ENCODE measurements at regions not wholly inside any gene's neighbourhood (a gene's known extent, or its start where the extent isn't known, plus 50 kb on each side); places are given as distances from the start of the nearest gene placed in this dataset.
"Not testable (repeated sequence)": the region's sequence is repeated elsewhere in the genome, so short reads cannot be mapped to it uniquely, and the experiment has no call there.

DNA sequence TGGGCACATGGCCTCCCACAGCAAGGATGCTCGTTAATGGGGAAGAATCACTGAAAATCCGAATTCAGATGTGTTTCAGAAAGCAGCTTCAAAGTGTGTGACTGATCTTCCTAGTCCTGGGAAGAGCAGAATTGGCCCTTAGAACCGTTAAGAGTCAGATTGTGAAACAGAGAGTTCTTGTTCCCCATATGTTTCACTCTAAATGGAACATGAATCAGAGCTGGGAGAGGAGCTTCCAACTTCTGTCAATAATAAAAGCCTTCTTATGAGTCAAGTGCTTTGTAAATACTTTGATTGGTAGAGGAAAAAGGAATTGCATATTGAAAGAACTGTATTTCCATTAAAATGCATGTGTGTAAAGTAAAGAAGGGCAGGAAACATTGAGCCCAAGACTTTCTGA lies 256.1 kb upstream of the PLGLB1 start:
- H4K20me1 ChIP-seq (ENCODE audit: insufficient read depth, low read length); H3K4me1 ChIP-seq (ENCODE audit: insufficient read depth, low read length); H3K27ac ChIP-seq (ENCODE audit: extremely low read length, insufficient read depth, low read length); H3K4me3 ChIP-seq (replicated peaks in 1 of 3; ENCODE audit: insufficient read depth in 1 of 3, low read depth in 2 of 3, low read length in 3 of 3); H3K79me2 ChIP-seq (ENCODE audit: insufficient read depth, low read length); POLR2A ChIA-PET; H3K9ac ChIP-seq (ENCODE audit: insufficient read depth, low read depth, low read length); in situ Hi-C loops (cut with HindIII; ENCODE audit: extremely low pct_ligation_motif_present, low pct_unique_long_range_greater_than_20kb); BruUV-seq (replicated peaks); H3K27me3 ChIP-seq (ENCODE audit: control insufficient read depth in 1 of 2, insufficient read depth in 2 of 2, low read length in 2 of 2); H2AFZ ChIP-seq (ENCODE audit: low read length); ATAC-seq; H3K9me3 ChIP-seq (ENCODE audit: low read length); H3K4me2 ChIP-seq (ENCODE audit: low read depth, low read length); H3K36me3 ChIP-seq (replicated peaks in 1 of 2; ENCODE audit: control insufficient read depth in 1 of 2, insufficient read depth in 2 of 2, low read length in 2 of 2); CTCF ChIA-PET (ENCODE audit: low intra/inter-chr PET ratio, low total read pairs); FAIRE-seq; DNase-seq (ENCODE audit: low spot score); intact Hi-C loops (cut with micrococcal nuclease; ENCODE audit: unreplicated experiment): not testable (repeated sequence)
- no CpG with 5 or more reads among the region's 3 CpGs for WGBS (ENCODE audit: low lambda C conversion rate)

DNA sequence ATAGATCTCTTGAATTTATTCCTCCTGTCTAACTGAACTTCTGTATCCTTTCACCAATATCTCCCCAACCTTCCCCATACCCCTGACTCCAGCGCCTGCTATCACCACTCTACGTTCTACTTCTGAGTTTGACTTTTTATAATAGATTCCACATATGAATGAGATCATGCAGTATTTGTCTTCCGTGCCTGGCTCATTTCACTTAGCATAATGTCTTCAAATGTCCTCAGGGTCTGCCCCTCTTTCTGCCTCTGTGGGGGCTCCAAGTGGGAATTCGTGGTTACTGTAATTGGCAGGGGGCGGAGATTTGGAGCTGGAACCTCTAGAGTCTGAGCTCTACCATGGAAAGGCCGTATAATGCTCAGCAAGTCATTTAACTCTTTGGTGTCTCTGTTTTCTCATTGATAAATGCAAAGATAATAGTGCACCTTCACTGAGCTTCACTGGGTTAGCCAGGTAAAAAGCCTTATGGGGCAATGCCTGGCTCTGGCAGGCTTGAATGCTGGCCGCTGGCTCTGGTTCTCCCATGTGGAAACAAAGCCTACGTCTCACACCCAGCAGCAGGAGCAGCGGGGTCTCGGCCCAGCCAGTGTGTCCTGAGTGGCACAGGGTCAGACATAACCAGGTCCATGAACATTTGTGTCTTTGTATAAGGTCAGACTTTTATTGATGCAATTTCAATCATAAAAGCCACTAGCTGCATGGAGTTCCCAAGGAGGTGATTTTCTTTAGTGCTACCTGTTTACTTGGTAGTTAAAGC lies 259.1 kb upstream of the PLGLB1 start:
- BruUV-seq (replicated peaks); DNase-seq (ENCODE audit: low spot score); CTCF ChIA-PET (ENCODE audit: low intra/inter-chr PET ratio, low total read pairs); POLR2A ChIA-PET; H4K20me1 ChIP-seq (ENCODE audit: insufficient read depth, low read length); ATAC-seq; H3K9ac ChIP-seq (ENCODE audit: insufficient read depth, low read depth, low read length); H3K4me1 ChIP-seq (ENCODE audit: insufficient read depth, low read length); intact Hi-C loops (cut with micrococcal nuclease; ENCODE audit: unreplicated experiment); H3K4me2 ChIP-seq (ENCODE audit: low read depth, low read length); H3K27me3 ChIP-seq (ENCODE audit: control insufficient read depth in 1 of 2, insufficient read depth in 2 of 2, low read length in 2 of 2); H3K36me3 ChIP-seq (replicated peaks in 1 of 2; ENCODE audit: control insufficient read depth in 1 of 2, insufficient read depth in 2 of 2, low read length in 2 of 2); FAIRE-seq; H3K9me3 ChIP-seq (ENCODE audit: low read length); H3K79me2 ChIP-seq (ENCODE audit: insufficient read depth, low read length); in situ Hi-C loops (cut with HindIII; ENCODE audit: extremely low pct_ligation_motif_present, low pct_unique_long_range_greater_than_20kb); H2AFZ ChIP-seq (ENCODE audit: low read length); H3K27ac ChIP-seq (ENCODE audit: extremely low read length, insufficient read depth, low read length); H3K4me3 ChIP-seq (replicated peaks in 1 of 3; ENCODE audit: insufficient read depth in 1 of 3, low read depth in 2 of 3, low read length in 3 of 3): not testable (repeated sequence)
- 70% methylated on average over 4 of the region's 10 CpGs for WGBS (ENCODE audit: low lambda C conversion rate)

DNA sequence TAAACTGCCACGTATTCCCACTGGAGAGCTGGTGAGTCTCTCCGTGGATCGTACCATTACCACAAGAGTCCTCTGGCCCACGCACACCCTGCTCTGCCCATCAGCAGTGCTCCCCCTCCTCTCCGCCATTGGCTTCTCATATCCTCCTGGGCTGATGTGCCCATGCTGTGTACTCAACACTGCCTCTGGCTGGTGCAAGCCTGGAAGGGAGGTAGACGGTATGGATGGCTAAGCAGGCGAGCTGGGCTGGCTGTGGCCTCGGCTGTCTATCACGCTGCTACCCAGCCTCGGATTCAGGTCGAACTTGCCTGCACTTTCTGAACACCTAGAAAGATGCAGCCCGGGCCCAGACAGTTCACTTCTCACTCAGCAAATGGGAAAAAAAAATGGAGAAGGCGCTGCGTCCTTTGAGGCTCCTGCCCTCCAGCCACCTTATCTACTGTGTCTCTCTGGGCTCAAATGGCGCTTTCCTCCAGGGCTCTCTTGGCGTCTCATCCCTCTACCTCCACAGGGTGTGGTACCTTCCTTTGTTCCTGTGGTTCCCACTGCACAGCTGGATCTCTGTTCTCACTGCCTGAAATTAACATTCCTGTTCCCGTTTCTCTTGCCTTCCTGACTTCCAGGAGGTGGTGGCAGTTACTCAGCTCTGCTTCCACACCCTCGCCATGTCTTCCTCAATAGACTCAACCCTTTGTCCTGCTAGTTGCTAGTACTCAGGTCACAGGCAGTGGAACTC lies 262.3 kb upstream of the PLGLB1 start:
- 53% methylated on average over 18 of the region's 18 CpGs for WGBS (ENCODE audit: low lambda C conversion rate)
- H3K9me3 ChIP-seq (ENCODE audit: low read length); POLR2A ChIA-PET; DNase-seq (ENCODE audit: low spot score); H3K4me2 ChIP-seq (ENCODE audit: low read depth, low read length); H2AFZ ChIP-seq (ENCODE audit: low read length); H3K4me1 ChIP-seq (ENCODE audit: insufficient read depth, low read length); H3K9ac ChIP-seq (ENCODE audit: insufficient read depth, low read depth, low read length); H4K20me1 ChIP-seq (ENCODE audit: insufficient read depth, low read length); H3K27ac ChIP-seq (ENCODE audit: extremely low read length, insufficient read depth, low read length); BruUV-seq (replicated peaks); H3K27me3 ChIP-seq (ENCODE audit: control insufficient read depth in 1 of 2, insufficient read depth in 2 of 2, low read length in 2 of 2); FAIRE-seq; H3K36me3 ChIP-seq (replicated peaks in 1 of 2; ENCODE audit: control insufficient read depth in 1 of 2, insufficient read depth in 2 of 2, low read length in 2 of 2); intact Hi-C loops (cut with micrococcal nuclease; ENCODE audit: unreplicated experiment); CTCF ChIA-PET (ENCODE audit: low intra/inter-chr PET ratio, low total read pairs); H3K79me2 ChIP-seq (ENCODE audit: insufficient read depth, low read length); H3K4me3 ChIP-seq (replicated peaks in 1 of 3; ENCODE audit: insufficient read depth in 1 of 3, low read depth in 2 of 3, low read length in 3 of 3); in situ Hi-C loops (cut with HindIII; ENCODE audit: extremely low pct_ligation_motif_present, low pct_unique_long_range_greater_than_20kb): not testable (repeated sequence)
- peak; percentile 46; the same call in 2 of the 3 replicates for ATAC-seq

DNA sequence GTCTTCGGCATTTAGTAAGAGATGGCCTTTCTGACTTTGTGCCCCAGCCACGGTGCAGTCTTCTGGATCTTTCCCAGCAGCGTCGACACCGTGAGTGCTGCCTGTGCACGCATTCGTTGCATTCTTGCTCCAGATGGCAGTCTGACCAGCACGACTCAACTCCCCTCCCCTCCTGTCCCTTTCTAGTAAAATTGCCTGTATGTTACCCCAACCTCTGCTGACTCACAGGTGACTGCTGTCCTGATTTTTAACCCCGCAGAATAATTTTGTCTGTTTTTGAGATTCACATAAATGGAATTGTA lies 262.8 kb upstream of the PLGLB1 start:
- H3K9ac ChIP-seq (ENCODE audit: insufficient read depth, low read depth, low read length); intact Hi-C loops (cut with micrococcal nuclease; ENCODE audit: unreplicated experiment); DNase-seq (ENCODE audit: low spot score); H3K4me1 ChIP-seq (ENCODE audit: insufficient read depth, low read length); H4K20me1 ChIP-seq (ENCODE audit: insufficient read depth, low read length); H3K4me3 ChIP-seq (replicated peaks in 1 of 3; ENCODE audit: insufficient read depth in 1 of 3, low read depth in 2 of 3, low read length in 3 of 3); H3K27me3 ChIP-seq (ENCODE audit: control insufficient read depth in 1 of 2, insufficient read depth in 2 of 2, low read length in 2 of 2); in situ Hi-C loops (cut with HindIII; ENCODE audit: extremely low pct_ligation_motif_present, low pct_unique_long_range_greater_than_20kb); H2AFZ ChIP-seq (ENCODE audit: low read length); H3K9me3 ChIP-seq (ENCODE audit: low read length); POLR2A ChIA-PET; BruUV-seq (replicated peaks); FAIRE-seq; H3K36me3 ChIP-seq (replicated peaks in 1 of 2; ENCODE audit: control insufficient read depth in 1 of 2, insufficient read depth in 2 of 2, low read length in 2 of 2); H3K4me2 ChIP-seq (ENCODE audit: low read depth, low read length); CTCF ChIA-PET (ENCODE audit: low intra/inter-chr PET ratio, low total read pairs); H3K27ac ChIP-seq (ENCODE audit: extremely low read length, insufficient read depth, low read length); H3K79me2 ChIP-seq (ENCODE audit: insufficient read depth, low read length): not testable (repeated sequence)
- no CpG with 5 or more reads among the region's 9 CpGs for WGBS (ENCODE audit: low lambda C conversion rate)
- peak; percentile 25; the same call in 1 of the 3 replicates for ATAC-seq
